22Rv1 (cell line): ENCODE measurements at regions not wholly inside any gene's neighbourhood (a gene's known extent, or its start where the extent isn't known, plus 50 kb on each side); places are given as distances from the start of the nearest gene placed in this dataset.

ENCODE experiments used
- H3K27ac ChIP-seq: fragments of 450-650 bp; 2 replicates; pipeline ENCODE4 v1.5.1; 2017
- ZFX ChIP-seq: fragments of 450-650 bp; IDR thresholded peaks from 2 replicates; pipeline ENCODE4 v1.6.1; 2017; ENCODE audit warnings: antibody characterized with exemption, borderline replicate concordance
- TF ChIP-seq, protein P1 (sequence below): fragments of 450-650 bp; IDR thresholded peaks from 2 replicates; pipeline ENCODE4 v1.5.1; 2017; ENCODE audit warnings: mild to moderate bottlenecking

DNA sequence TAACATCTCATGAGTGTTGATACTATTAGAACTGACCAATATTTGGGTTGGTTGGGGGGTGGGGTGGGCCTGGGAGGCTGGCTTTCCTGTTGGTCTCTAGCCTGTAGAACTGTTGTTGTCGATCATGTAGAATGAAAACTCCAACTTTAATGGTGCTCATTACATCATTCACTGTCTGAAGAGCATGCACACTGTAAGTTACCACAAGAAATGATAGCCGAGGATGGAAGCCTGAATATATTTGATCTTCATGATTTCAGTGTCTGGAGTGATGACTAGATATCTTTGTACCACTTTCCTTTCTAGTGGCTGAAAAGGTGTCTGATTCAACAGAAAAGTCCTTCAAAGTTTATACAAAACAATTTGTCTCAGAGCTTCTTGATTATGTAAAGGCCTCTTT, 123.6 kb downstream of the XCL2 start:
- H3K27ac ChIP-seq: no peak overlapping the region
- TF ChIP-seq, protein P1, sequence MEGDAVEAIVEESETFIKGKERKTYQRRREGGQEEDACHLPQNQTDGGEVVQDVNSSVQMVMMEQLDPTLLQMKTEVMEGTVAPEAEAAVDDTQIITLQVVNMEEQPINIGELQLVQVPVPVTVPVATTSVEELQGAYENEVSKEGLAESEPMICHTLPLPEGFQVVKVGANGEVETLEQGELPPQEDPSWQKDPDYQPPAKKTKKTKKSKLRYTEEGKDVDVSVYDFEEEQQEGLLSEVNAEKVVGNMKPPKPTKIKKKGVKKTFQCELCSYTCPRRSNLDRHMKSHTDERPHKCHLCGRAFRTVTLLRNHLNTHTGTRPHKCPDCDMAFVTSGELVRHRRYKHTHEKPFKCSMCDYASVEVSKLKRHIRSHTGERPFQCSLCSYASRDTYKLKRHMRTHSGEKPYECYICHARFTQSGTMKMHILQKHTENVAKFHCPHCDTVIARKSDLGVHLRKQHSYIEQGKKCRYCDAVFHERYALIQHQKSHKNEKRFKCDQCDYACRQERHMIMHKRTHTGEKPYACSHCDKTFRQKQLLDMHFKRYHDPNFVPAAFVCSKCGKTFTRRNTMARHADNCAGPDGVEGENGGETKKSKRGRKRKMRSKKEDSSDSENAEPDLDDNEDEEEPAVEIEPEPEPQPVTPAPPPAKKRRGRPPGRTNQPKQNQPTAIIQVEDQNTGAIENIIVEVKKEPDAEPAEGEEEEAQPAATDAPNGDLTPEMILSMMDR: no peak
- TF ChIP-seq ZFX: no peak

DNA sequence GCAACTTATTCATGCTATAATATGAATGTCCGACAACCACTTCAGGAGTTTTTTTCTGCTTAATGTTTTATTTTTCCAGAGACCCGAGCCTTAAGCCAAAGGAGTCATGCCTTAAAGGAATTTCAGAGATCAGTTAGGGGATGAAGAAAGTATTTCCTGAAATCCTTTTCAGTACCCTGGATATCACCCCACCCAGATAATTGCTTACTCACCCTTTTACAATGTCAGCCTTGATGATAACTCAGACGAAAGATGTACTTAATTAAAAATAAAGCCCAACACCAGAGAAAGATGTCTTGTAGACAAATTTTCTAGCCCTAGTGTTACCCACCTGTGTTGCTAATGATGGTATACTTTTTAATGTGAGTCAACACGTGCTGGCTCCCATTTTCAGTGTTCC, 124.1 kb downstream of the XCL2 start:
- TF ChIP-seq, protein P1: no peak
- no peak for TF ChIP-seq ZFX
- H3K27ac ChIP-seq: no peak overlapping the region

DNA sequence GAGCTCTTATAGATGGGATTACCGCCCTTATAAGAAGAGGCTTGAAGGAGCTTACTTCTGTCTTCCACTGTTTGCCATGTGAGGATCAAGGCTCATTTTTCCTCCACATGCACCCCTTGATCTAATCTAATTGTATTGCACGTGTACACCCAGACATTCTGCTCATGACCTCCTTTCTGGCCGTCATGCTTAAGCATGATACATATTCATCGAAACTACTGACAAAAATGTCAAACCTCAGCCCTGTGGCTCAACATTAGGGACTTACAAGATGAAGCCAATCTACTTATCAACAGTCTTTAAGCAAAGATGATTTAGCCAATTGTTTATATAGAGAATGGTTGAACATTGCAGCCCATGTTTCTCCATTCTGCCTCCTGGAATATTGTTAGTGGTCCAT, 127.6 kb downstream of the XCL2 start:
- H3K27ac ChIP-seq: no peak overlapping the region
- TF ChIP-seq, protein P1: no peak
- no peak for TF ChIP-seq ZFX

DNA sequence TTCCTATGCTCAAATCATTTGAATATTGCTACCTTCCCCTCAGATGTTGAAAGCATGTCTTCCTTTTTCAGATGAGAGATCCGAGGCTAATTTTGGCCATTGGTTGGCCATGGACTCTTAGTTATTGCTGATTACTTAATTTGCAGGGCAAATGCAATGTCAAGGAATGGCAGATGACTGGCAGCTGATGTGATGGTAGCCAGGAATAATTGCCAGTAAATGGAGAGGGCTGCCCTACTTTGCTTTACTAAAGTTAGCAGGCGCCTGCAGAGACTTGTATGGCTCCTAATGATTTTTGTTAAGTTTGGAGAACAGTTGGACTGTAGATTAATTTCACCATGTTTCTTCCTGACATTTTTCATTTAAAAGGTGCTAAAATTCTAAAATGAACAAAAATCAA, 128.9 kb downstream of the XCL2 start:
- TF ChIP-seq, protein P1: no peak
- TF ChIP-seq ZFX: no peak
- H3K27ac ChIP-seq: no peak overlapping the region

DNA sequence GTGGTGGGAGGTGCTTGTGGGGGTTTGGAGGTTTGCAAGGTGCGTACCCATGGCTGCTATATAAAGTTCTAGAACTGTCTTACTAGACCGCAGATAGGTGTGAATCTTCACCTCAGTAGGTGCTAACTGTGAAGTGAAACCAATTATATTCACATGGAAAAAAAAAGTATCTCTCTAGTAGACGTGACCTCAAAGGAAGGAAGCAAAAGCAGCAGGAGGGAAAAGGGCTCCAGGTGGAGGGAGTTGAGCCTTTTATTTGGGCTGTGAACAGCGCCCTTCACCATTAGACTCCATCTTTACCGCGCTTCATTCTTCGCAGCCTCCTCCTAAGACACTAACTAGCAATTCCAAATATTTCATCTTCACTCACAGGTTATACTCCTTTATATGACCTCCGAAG, 129.8 kb downstream of the TBX19 start:
- TF ChIP-seq ZFX: no peak
- TF ChIP-seq, protein P1: no peak
- no peak overlapping the region for H3K27ac ChIP-seq

DNA sequence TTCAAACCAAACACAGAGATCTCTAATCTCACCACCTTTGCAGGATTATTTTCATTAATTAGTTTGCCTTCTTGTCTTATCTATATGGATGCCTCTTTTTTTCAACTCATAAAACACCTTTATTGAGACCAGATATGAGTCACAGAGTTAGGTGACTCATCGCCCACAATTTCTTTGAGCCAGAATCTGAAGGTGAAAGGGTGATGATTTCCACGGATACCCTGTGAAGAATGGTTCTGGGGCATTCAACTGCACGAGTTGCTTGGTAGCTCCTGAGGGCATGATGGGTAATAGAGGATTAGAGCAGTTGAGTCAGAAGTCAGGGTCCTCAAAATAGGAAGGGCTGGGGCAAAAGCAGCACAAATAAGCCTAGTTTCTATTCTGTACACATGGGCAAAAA, 128.2 kb downstream of the TBX19 start:
- TF ChIP-seq, protein P1: no peak
- no peak for TF ChIP-seq ZFX
- H3K27ac ChIP-seq: no peak overlapping the region

DNA sequence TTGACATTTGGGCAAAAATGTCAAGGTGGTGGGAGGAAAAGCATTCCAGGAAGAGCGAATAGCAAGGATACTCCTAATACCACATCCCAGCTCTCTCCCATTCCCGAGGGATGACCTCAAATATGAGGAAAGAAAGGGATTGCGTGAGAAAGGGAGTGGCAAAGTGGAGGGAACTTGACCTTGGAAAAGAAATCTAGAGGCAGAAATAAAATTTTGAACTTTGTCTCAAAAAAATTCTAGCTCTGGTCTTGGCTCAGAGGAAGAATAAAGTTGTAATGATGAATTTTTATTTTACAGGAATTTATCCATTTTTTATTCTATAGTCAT, 127.8 kb downstream of the TBX19 start:
- TF ChIP-seq, protein P1: no peak
- no peak for TF ChIP-seq ZFX

More for the DNA sequence above, 127.8 kb downstream of the TBX19 start:
- H3K27ac ChIP-seq: no peak overlapping the region
